Liver (tissue), 8 donors: ENCODE measurements at regions not wholly inside any gene's neighbourhood (a gene's known extent, or its start where the extent isn't known, plus 50 kb on each side); places are given as distances from the start of the nearest gene placed in this dataset.

Experiments
- DNase-seq: peaks from one replicate; pipeline ENCODE4 v3.0.0-alpha.2; 2017; ENCODE audit warnings: low spot score
- H3K27ac ChIP-seq, 2 donors: one replicate each; pipeline ENCODE4 v1.7.0; 2013; ENCODE audit warnings: inconsistent platforms in 2 of 2, low read length in 2 of 2, control low read depth in 1 of 2, low read depth in 1 of 2, mild to moderate bottlenecking in 1 of 2
- H3K27me3 ChIP-seq, 4 donors: one replicate each; pipeline versions ENCODE4 v1.6.1 to v1.7.0; 2013; ENCODE audit warnings: low read length in 3 of 4, inconsistent platforms in 1 of 4, mild to moderate bottlenecking in 1 of 4, moderate library complexity in 1 of 4; ENCODE audit not compliant: control insufficient read depth in 4 of 4, insufficient read depth in 4 of 4
- H3K36me3 ChIP-seq, 4 donors: one replicate each; pipeline versions ENCODE4 v1.6.1 to v1.7.0; 2013; ENCODE audit warnings: low read length in 3 of 4, mild to moderate bottlenecking in 3 of 4, low read depth in 1 of 4, moderate library complexity in 1 of 4; ENCODE audit not compliant: control insufficient read depth in 4 of 4, insufficient read depth in 3 of 4
- H3K4me1 ChIP-seq, 4 donors: one replicate each; pipeline versions ENCODE4 v1.6.1 to v1.7.0; 2013; ENCODE audit warnings: low read length in 3 of 4, mild to moderate bottlenecking in 3 of 4, moderate library complexity in 1 of 4; ENCODE audit not compliant: control insufficient read depth in 4 of 4, insufficient read depth in 4 of 4
- H3K4me3 ChIP-seq, 3 donors: one replicate each; pipeline versions ENCODE4 v1.6.1 to v1.7.0; 2013; ENCODE audit warnings: low read length in 3 of 3, control low read depth in 1 of 3, low read depth in 1 of 3, mild to moderate bottlenecking in 1 of 3
- H3K9ac ChIP-seq, 2 donors: one replicate each; pipeline ENCODE4 v1.7.0; 2013; ENCODE audit warnings: low read length in 2 of 2, mild to moderate bottlenecking in 2 of 2, moderate library complexity in 2 of 2, control low read depth in 1 of 2, low read depth in 1 of 2
- H3K9me3 ChIP-seq, 4 donors: one replicate each; pipeline versions ENCODE4 v1.6.1 to v1.7.0; 2013; ENCODE audit warnings: low read length in 3 of 4; ENCODE audit not compliant: control insufficient read depth in 4 of 4
- EGR1 ChIP-seq, 2 donors: IDR thresholded peaks; 2 replicates each; pipeline ENCODE4 v1.6.1; 2016 to 2018; ENCODE audit warnings: antibody characterized with exemption in 2 of 2, low read depth in 2 of 2
- FOXA1 ChIP-seq: IDR thresholded peaks from 2 replicates; pipeline ENCODE4 v1.6.1; 2016; ENCODE audit warnings: antibody characterized with exemption
- FOXA2 ChIP-seq: IDR thresholded peaks from 2 replicates; pipeline ENCODE4 v1.6.1; 2016; ENCODE audit warnings: antibody characterized with exemption
- GABPA ChIP-seq, 2 donors: IDR thresholded peaks in 1 of 2; conservative IDR thresholded peaks in 1 of 2; 2 replicates each; pipeline ENCODE4 v1.6.1; 2016; ENCODE audit warnings: antibody characterized with exemption in 2 of 2, mild to moderate bottlenecking in 1 of 2, moderate library complexity in 1 of 2
- HNF4A ChIP-seq, 2 donors: conservative IDR thresholded peaks; 2 replicates each; pipeline ENCODE4 v1.6.1; 2016; ENCODE audit warnings: antibody characterized with exemption in 2 of 2, mild to moderate bottlenecking in 2 of 2
- JUND ChIP-seq, 2 donors: IDR thresholded peaks; 2 replicates each; pipeline ENCODE4 v1.6.1; 2016; ENCODE audit warnings: antibody characterized with exemption in 2 of 2
- NR2F2 ChIP-seq: IDR thresholded peaks from 2 replicates; pipeline ENCODE4 v1.6.1; 2016; ENCODE audit warnings: antibody characterized with exemption
- RAD21 ChIP-seq, 2 donors: IDR thresholded peaks; 2 replicates each; pipeline ENCODE4 v1.6.1; 2016; ENCODE audit warnings: antibody characterized with exemption in 2 of 2, mild to moderate bottlenecking in 2 of 2
- RXRA ChIP-seq, 2 donors: IDR thresholded peaks; 2 replicates each; pipeline ENCODE4 v1.6.1; 2017 to 2018; ENCODE audit warnings: antibody characterized with exemption in 2 of 2, mild to moderate bottlenecking in 1 of 2
- SP1 ChIP-seq: IDR thresholded peaks from 2 replicates; pipeline ENCODE4 v1.6.1; 2018; ENCODE audit warnings: antibody characterized with exemption, mild to moderate bottlenecking
- TAF1 ChIP-seq: conservative IDR thresholded peaks from 2 replicates; pipeline ENCODE4 v1.6.1; 2016; ENCODE audit warnings: antibody characterized with exemption, mild to moderate bottlenecking
- WGBS: extraction: QIAGEN DNeasy Blood & Tissue Kit; methylation state at CpG from one replicate; pipeline ENCODE4 v1.1.7; 2013; 5-methylcytosine and 5-hydroxymethylcytosine counted together
- TF ChIP-seq, protein P1 (sequence below): fragments of 150-350 bp; IDR thresholded peaks from 2 replicates; pipeline ENCODE4 v1.5.1; 2017; ENCODE audit warnings: improper control_type of control experiment, low read depth, low read length; ENCODE audit not compliant: missing input control
- TF ChIP-seq, protein P2 (sequence below): IDR thresholded peaks from 2 replicates; pipeline ENCODE4 v1.6.1; 2016; ENCODE audit warnings: antibody characterized with exemption
- TF ChIP-seq, protein P3 (sequence below): IDR thresholded peaks from 2 replicates; pipeline ENCODE4 v1.6.1; 2016; ENCODE audit warnings: antibody characterized with exemption
- TF ChIP-seq, protein P4 (sequence below): IDR thresholded peaks from 2 replicates; pipeline ENCODE4 v1.6.1; 2016; ENCODE audit warnings: antibody characterized with exemption
- TF ChIP-seq, protein P5 (sequence below): IDR thresholded peaks from 2 replicates; pipeline ENCODE4 v1.6.1; 2016; ENCODE audit warnings: antibody characterized with exemption, mild to moderate bottlenecking
- donor health status: healthy.
- donor health status: healthy.
- donor health status: healthy.
- donor health status: healthy.
- donor health status: healthy.

DNA sequence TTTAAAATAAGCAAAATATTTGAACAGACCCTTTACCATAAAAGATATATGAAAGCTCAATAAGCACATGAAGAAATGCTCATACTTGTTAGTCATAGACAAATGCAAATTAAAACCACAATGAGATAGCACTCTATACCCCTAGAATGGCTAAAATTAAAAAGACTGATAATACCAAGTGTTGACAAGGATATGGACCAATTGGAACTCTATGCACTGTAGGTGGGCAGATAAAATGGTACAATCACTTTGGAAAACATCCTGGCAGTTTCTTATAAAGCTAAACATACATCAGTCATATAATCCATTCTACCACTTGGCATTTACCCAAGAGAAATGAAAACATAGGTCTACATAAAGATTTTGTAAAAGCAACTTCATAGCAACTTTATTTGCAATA, 293.0 kb upstream of the TLE3 start:
- H3K27me3 ChIP-seq = no peaks in the 10 kb centered on the region
- H3K9ac ChIP-seq = no peak overlapping the region
- H3K9me3 ChIP-seq = no peaks in the 10 kb centered on the region
- TF ChIP-seq RAD21 (IDR thresholded peaks at IDR 0.05) = no peak
- TF ChIP-seq SP1 = no peak
- TF ChIP-seq, protein P1, sequence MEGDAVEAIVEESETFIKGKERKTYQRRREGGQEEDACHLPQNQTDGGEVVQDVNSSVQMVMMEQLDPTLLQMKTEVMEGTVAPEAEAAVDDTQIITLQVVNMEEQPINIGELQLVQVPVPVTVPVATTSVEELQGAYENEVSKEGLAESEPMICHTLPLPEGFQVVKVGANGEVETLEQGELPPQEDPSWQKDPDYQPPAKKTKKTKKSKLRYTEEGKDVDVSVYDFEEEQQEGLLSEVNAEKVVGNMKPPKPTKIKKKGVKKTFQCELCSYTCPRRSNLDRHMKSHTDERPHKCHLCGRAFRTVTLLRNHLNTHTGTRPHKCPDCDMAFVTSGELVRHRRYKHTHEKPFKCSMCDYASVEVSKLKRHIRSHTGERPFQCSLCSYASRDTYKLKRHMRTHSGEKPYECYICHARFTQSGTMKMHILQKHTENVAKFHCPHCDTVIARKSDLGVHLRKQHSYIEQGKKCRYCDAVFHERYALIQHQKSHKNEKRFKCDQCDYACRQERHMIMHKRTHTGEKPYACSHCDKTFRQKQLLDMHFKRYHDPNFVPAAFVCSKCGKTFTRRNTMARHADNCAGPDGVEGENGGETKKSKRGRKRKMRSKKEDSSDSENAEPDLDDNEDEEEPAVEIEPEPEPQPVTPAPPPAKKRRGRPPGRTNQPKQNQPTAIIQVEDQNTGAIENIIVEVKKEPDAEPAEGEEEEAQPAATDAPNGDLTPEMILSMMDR = no peak
- TF ChIP-seq, protein P2, sequence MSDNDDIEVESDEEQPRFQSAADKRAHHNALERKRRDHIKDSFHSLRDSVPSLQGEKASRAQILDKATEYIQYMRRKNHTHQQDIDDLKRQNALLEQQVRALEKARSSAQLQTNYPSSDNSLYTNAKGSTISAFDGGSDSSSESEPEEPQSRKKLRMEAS = no peak
- H3K4me1 ChIP-seq = peaks cover 0 to 3% (median 0%) of the 10 kb centered on the region in 4 donors
- no peak overlapping the region for H3K4me3 ChIP-seq
- no peak overlapping the region for H3K27ac ChIP-seq
- H3K36me3 ChIP-seq = no peaks in the 10 kb centered on the region
- DNase-seq = no peak

DNA sequence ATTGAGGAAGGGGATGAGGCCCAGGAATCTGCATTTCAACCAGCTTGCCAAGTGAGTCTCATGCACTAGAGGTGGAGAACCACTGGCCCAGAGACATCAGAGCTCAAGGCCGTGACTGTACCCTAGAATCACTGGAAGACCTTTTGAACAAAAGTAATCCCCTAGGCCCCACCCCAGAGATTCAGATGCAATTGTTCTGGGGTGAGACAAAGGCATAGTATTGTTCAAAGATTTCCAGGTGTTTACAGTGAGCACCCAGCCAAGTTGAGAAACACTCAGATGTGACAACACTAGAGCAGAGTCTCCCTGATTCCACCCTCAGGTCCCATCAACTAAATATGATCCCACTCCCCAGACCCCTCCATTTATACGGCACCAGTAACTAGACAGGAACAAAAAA, 290.3 kb upstream of the TLE3 start:
- no peak overlapping the region for H3K4me3 ChIP-seq
- no peaks in the 10 kb centered on the region for H3K4me1 ChIP-seq
- 92% methylated on average over 2 of the region's 2 CpGs for WGBS
- TF ChIP-seq RXRA (IDR thresholded peaks at IDR 0.05) (no peak), GABPA (IDR thresholded peaks at IDR 0.05 in 1 of 2, conservative IDR thresholded peaks at IDR 0.05 in 1 of 2) (no peak), TAF1 (no peak), HNF4A (conservative IDR thresholded peaks at IDR 0.05) (no peak), FOXA1 (no peak), FOXA2 (no peak), EGR1 (IDR thresholded peaks at IDR 0.05; ENCODE audit: low read depth in 2 of 2) (no peak), JUND (IDR thresholded peaks at IDR 0.05) (no peak), RAD21 (IDR thresholded peaks at IDR 0.05) (no peak), SP1 (no peak), NR2F2 (no peak)
- TF ChIP-seq, protein P3, sequence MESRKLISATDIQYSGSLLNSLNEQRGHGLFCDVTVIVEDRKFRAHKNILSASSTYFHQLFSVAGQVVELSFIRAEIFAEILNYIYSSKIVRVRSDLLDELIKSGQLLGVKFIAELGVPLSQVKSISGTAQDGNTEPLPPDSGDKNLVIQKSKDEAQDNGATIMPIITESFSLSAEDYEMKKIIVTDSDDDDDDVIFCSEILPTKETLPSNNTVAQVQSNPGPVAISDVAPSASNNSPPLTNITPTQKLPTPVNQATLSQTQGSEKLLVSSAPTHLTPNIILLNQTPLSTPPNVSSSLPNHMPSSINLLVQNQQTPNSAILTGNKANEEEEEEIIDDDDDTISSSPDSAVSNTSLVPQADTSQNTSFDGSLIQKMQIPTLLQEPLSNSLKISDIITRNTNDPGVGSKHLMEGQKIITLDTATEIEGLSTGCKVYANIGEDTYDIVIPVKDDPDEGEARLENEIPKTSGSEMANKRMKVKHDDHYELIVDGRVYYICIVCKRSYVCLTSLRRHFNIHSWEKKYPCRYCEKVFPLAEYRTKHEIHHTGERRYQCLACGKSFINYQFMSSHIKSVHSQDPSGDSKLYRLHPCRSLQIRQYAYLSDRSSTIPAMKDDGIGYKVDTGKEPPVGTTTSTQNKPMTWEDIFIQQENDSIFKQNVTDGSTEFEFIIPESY = no peak
- TF ChIP-seq, protein P4, sequence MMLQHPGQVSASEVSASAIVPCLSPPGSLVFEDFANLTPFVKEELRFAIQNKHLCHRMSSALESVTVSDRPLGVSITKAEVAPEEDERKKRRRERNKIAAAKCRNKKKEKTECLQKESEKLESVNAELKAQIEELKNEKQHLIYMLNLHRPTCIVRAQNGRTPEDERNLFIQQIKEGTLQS = no peak
- TF ChIP-seq, protein P5, sequence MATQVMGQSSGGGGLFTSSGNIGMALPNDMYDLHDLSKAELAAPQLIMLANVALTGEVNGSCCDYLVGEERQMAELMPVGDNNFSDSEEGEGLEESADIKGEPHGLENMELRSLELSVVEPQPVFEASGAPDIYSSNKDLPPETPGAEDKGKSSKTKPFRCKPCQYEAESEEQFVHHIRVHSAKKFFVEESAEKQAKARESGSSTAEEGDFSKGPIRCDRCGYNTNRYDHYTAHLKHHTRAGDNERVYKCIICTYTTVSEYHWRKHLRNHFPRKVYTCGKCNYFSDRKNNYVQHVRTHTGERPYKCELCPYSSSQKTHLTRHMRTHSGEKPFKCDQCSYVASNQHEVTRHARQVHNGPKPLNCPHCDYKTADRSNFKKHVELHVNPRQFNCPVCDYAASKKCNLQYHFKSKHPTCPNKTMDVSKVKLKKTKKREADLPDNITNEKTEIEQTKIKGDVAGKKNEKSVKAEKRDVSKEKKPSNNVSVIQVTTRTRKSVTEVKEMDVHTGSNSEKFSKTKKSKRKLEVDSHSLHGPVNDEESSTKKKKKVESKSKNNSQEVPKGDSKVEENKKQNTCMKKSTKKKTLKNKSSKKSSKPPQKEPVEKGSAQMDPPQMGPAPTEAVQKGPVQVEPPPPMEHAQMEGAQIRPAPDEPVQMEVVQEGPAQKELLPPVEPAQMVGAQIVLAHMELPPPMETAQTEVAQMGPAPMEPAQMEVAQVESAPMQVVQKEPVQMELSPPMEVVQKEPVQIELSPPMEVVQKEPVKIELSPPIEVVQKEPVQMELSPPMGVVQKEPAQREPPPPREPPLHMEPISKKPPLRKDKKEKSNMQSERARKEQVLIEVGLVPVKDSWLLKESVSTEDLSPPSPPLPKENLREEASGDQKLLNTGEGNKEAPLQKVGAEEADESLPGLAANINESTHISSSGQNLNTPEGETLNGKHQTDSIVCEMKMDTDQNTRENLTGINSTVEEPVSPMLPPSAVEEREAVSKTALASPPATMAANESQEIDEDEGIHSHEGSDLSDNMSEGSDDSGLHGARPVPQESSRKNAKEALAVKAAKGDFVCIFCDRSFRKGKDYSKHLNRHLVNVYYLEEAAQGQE = no peak
- no peak overlapping the region for H3K9ac ChIP-seq
- H3K36me3 ChIP-seq = no peaks in the 10 kb centered on the region
- H3K9me3 ChIP-seq = no peaks in the 10 kb centered on the region
- no peak for DNase-seq
- no peaks in the 10 kb centered on the region for H3K27me3 ChIP-seq
- H3K27ac ChIP-seq = no peak overlapping the region
